GM19023 (cell line): ENCODE measurements at regions not wholly inside any gene's neighbourhood (a gene's known extent, or its start where the extent isn't known, plus 50 kb on each side); places are given as distances from the start of the nearest gene placed in this dataset.
A peak's percentile ranks its signal among the peaks of the same experiment; 100 is the strongest.
"Not testable (repeated sequence)": the region's sequence is repeated elsewhere in the genome, so short reads cannot be mapped to it uniquely, and the experiment has no call there.

Experiments used
- ATAC-seq: cut with Tn5 transposase; IDR thresholded peaks from one replicate; pipeline ENCODE4 v1.9.1; 2021; ENCODE audit warnings: mild to moderate bottlenecking, moderate library complexity; ENCODE audit not compliant: unreplicated experiment

DNA sequence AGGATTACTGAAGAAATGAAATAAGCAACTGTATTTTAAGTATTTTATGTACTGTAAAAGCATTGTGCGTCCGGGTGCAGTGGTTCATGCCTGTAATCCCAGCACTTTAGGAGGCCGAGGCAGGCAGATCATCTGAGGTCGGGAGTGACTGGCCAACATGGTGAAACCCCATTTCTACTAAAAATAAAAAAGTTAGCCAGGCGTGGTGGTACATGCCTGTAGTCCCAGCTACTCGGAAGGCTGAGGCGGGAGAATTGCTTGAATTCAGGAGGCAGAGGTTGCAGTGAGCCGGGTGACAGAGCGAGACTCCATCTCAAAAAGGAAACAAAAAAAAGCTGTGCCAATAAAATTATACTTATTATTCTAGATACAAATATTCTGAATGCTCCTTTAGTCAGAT lies 215.4 kb upstream of the DMRT1 start:
- ATAC-seq: not testable (repeated sequence)

DNA sequence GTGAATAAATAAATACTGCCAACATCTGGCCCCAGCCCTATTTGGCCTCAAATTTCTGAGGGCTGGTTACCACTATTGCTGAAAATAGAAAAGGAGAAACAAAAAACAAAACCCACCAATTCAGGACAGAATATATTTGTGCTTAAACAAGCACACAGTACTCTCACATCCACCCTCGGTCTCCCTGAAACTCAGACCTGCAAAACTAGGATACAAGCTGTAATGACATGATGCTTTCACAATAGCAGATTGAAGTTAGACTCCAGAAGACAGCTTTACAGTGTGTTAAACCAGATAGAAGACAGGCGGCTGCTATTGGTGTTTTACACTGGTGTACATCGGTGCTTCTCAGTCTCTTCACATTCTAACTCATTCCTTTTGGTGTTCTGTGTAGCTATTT lies 214.9 kb upstream of the DMRT1 start:
- peak; percentile 57 for ATAC-seq

DNA sequence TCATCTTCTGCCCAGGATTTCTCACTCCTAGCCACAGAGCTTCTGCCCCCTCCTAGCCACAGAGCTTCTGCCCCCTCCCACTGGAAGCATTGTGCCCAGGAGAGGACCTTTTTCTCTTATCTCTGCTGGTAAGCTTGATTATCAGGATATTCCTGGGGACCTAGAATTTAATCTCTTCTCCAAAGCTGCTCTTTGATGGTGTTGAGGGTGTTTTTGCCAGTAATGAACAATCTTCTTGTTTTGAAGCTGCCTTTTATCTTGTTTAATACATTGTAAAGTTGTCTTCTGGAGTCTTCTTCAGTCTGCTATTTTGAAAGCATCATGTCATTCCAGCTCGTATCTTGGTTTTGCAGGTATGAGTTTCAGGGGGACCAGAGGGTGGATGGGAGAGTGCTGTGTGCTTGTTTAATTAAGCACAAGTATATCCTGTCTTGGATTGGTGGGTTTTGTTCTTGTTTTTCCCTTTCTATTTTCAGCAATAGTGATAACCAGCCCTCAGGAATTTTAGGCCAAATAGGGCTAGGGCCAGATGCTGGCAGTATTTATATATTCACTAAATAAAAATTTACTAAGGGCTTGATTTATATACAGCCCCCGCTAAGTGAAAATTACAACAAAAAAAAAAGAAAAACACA lies 214.0 kb upstream of the DMRT1 start:
- no peak for ATAC-seq

- no peak for ATAC-seq
Measured at GRCh38 chr9:629146-629545, 212.4 kb upstream of the DMRT1 start.

GRCh38 chr9:630817-631216 lies 210.7 kb upstream of the DMRT1 start:
- ATAC-seq: no peak

- no peak for ATAC-seq
Measured at GRCh38 chr9:631596-631995, 209.9 kb upstream of the DMRT1 start.

DNA sequence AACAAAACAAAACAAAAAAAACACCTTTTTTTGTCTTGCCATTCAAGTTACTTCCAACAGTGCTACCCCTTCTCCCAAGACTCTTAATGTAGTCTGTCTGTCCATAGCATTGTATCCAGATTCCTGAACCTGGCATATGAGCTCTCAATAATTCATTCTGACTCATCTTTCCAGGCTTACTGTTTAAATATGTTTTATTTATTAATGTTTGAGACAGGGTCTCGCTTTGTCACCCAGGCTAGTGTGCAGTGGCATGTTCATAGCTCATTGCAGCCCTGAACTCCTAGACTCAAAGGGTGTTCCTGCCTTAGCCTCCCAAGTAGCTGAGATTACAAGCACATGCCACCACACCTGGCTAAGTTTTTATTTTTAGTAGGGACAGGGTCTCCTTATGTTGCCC lies 208.0 kb upstream of the DMRT1 start:
- ATAC-seq: no peak

GRCh38 chr9:636931-637591 lies 204.4 kb upstream of the DMRT1 start:
- ATAC-seq: no peak

DNA sequence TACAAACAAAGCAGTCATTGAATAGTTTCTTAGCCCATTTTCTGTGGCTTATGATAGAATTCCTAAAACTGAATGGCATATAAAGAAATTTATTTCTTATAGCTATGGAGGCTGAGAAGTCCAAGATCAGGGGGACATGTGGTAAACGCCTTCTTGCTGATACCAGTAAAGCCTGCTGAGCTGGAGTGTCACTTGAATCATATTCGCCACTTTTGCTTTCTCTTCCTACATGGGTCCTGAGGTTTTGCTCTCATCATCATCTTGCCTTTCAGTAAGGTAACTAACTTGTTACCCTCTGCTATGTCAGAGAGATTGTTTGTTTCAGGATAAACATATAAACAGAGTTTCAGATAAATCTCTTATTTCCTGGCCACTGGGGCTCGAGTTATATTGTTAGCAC lies 203.3 kb upstream of the DMRT1 start:
- no peak for ATAC-seq

GRCh38 chr9:642014-642413 lies 199.5 kb upstream of the DMRT1 start:
- no peak for ATAC-seq

GRCh38 chr9:643966-644365 lies 197.5 kb upstream of the DMRT1 start:
- no peak for ATAC-seq

DNA sequence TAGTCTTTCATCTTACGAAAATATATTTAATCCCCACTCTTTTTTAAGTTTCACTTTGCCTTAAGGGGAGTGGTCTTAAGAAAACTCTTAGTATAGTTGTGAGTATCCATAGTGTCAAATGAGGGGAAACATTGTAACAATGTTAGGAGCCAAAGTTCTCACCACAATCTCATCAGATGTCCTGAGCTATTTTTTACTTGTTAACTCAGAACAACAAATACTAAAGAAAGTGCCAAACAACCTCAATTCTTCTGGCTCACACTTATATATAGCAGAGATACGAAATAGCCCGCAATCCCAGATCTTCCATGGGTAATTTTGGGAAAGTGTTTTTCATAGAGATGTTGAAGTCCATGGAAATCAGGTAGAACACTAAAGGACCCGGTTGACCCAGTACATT lies 194.0 kb upstream of the DMRT1 start:
- no peak for ATAC-seq

DNA sequence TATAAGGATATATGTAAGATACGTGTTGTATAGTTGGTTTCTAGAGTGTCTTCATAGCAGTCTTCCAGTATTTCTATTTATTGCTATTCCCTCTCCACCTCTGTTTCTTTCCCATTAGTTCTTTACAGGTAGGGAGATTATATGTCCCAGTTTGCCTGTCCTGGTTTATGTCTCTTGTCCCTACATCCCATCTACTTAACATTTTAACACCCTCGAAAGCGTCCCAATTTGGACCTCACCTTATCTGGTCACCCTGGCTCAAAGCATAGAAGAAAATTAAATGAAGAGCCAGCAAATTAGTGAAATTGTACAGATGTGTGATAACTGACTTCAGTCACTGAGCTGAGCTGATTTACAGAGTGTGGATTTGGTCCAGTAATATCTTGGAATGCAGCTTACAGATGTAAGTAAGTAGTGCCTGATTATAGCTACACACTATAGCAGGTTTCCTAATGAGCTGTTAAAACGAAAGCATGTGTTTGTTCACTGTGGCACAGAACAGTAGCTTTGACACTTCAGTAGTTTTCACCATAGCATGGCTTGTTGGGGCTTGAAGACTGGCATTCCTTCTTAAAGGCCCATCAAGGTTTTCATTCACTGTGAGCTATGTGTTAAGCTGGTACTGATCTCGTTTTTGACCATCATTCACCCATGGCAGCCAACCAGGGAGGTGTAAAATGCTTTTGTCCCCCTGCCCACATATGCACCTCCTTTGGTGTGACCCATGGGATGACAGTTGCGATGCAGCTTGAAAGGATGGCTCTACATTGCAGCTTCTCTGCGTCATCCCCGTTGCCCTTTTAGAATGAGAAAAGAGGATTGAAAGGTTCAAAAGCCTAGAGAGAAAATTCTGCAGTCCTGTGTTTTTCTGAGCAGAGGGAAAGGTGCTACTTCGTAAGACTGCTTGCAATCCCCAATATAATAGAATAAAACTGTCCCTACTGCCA lies 192.1 kb upstream of the DMRT1 start:
- no peak for ATAC-seq

GRCh38 chr9:650362-650761 lies 191.1 kb upstream of the DMRT1 start:
- ATAC-seq: no peak

DNA sequence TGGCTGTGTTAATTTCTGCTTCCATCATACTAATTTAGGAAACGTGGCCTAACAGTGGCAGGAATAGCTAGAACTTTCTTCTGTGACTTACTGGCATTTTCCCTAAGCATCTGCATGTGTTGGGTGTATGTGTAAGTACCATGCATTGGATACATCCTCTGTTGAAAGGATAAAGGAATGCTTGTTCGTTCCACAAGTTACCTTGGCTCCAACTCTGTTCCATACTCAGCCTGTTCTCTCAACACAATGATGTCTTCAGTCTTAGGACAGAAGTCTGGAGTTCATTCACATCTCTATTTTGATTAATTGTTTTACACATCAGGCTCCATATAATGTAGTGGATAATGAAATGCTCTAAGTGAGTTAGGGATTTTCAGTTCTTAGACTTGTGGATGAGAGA lies 190.1 kb upstream of the DMRT1 start:
- ATAC-seq: no peak

GRCh38 chr9:652914-653313 lies 188.6 kb upstream of the DMRT1 start:
- no peak for ATAC-seq

GRCh38 chr9:653421-653820 lies 188.1 kb upstream of the DMRT1 start:
- ATAC-seq: no peak

GRCh38 chr9:653856-654387 lies 187.6 kb upstream of the DMRT1 start:
- no peak for ATAC-seq

- no peak for ATAC-seq
Measured at GRCh38 chr9:655875-656274, 185.6 kb upstream of the DMRT1 start.

DNA sequence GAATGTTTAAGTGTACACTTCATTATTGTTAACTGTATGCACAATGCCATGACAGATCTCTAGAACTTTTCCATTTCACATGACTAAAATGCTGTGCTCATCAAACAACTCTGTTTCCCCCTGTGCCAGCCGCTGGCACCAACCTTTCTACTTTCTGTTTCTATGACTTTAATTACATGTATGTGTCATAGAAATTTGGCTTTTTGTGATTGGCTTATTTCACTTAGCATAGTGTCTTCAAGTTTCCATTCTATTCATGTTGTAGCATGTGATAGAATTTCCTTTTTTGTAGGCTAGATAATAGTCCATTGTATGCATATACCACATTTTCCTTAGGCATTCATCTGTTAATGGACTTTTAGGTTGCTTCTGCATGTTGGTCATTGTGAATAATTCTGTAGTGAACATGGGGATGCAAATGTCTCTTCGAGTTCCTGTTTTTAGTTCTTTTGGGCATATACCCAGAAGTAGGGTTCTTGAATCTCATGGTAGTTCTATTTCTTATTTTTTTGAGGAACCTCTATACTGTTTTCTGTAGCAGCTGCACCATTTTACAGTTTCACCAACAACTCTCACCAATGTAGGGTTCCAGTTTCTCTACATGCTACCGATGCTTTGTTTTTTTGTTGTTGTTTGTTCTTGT lies 184.4 kb upstream of the DMRT1 start:
- no peak for ATAC-seq

GRCh38 chr9:659286-659685 lies 182.2 kb upstream of the DMRT1 start:
- no peak for ATAC-seq
